ENCODE measurements at regions not wholly inside any gene's neighbourhood (a gene's known extent, or its start where the extent isn't known, plus 50 kb on each side); places are given as distances from the start of the nearest gene placed in this dataset.

- intact Hi-C loops (cut with DNase I; ENCODE audit: low total_unique reads), result no loop called here
- DNase-seq (ENCODE audit: low spot score in 2 of 2), result no peak
- no peak for TF ChIP-seq POLR2AphosphoS5 (IDR thresholded peaks at IDR 0.05)
- TF ChIP-seq CTCF (IDR thresholded peaks at IDR 0.05), result no peak
- no peak for TF ChIP-seq POLR2A (IDR thresholded peaks at IDR 0.05)
Measured at GRCh38 chr12:111211910-111212757, 156.8 kb downstream of the PHETA1 start.

GRCh38 chr12:111209811-111210210 is 159.1 kb downstream of the PHETA1 start:
- Histone ChIP-seq H3K9me3 (no peaks in the 10 kb centered on the region), H3K27ac (no peak overlapping the region), H3K4me3 (no peak overlapping the region), H3K36me3 (no peaks in the 10 kb centered on the region), H3K4me1 (no peaks in the 10 kb centered on the region), H3K27me3 (peaks cover 0 to 35% of the 10 kb centered on the region in 2 donors)
- DNase-seq (ENCODE audit: low spot score in 2 of 2), result no peak
- intact Hi-C loops (cut with DNase I; ENCODE audit: low total_unique reads), result no loop called here
- TF ChIP-seq POLR2AphosphoS5 (IDR thresholded peaks at IDR 0.05), result no peak
- no peak for TF ChIP-seq CTCF (IDR thresholded peaks at IDR 0.05)
- no peak for TF ChIP-seq POLR2A (IDR thresholded peaks at IDR 0.05)

More at GRCh38 chr12:111211910-111212757, 156.8 kb downstream of the PHETA1 start:
- Histone ChIP-seq H3K36me3 (no peaks in the 10 kb centered on the region), H3K9me3 (no peaks in the 10 kb centered on the region), H3K4me1 (no peaks in the 10 kb centered on the region), H3K27me3 (peaks cover 0 to 25% of the 10 kb centered on the region in 2 donors), H3K27ac (no peak overlapping the region), H3K4me3 (no peak overlapping the region)

GRCh38 chr12:111207761-111208160 is 161.1 kb downstream of the PHETA1 start:
- H3K9me3 ChIP-seq, result no peaks in the 10 kb centered on the region
- no peak overlapping the region for H3K27ac ChIP-seq
- no peak overlapping the region for H3K4me3 ChIP-seq
- peaks cover 0 to 50% of the 10 kb centered on the region in 2 donors for H3K27me3 ChIP-seq
- H3K36me3 ChIP-seq, result no peaks in the 10 kb centered on the region
- DNase-seq (ENCODE audit: low spot score in 2 of 2), result no peak
- intact Hi-C loops (cut with DNase I; ENCODE audit: low total_unique reads), result no loop called here
- H3K4me1 ChIP-seq, result no peaks in the 10 kb centered on the region
- TF ChIP-seq CTCF (IDR thresholded peaks at IDR 0.05), result no peak
- no peak for TF ChIP-seq POLR2A (IDR thresholded peaks at IDR 0.05)
- no peak for TF ChIP-seq POLR2AphosphoS5 (IDR thresholded peaks at IDR 0.05)

GRCh38 chr12:111204788-111205241 is 164.1 kb downstream of the PHETA1 start:
- TF ChIP-seq POLR2A (IDR thresholded peaks at IDR 0.05), result no peak
- Histone ChIP-seq H3K27me3 (peaks cover 0 to 61% of the 10 kb centered on the region in 2 donors), H3K27ac (no peak overlapping the region), H3K4me3 (no peak overlapping the region), H3K4me1 (no peaks in the 10 kb centered on the region), H3K36me3 (no peaks in the 10 kb centered on the region), H3K9me3 (no peaks in the 10 kb centered on the region)
- no peak for DNase-seq (ENCODE audit: low spot score in 2 of 2)
- intact Hi-C loops (cut with DNase I; ENCODE audit: low total_unique reads), result no loop called here

GRCh38 chr12:111203969-111204368 is 164.9 kb downstream of the PHETA1 start:
- no peak overlapping the region for H3K27ac ChIP-seq
- H3K9me3 ChIP-seq, result no peaks in the 10 kb centered on the region
- no peaks in the 10 kb centered on the region for H3K4me1 ChIP-seq
- intact Hi-C loops (cut with DNase I; ENCODE audit: low total_unique reads), result no loop called here
- DNase-seq (ENCODE audit: low spot score in 2 of 2), result no peak
- peaks cover 0 to 56% of the 10 kb centered on the region in 2 donors for H3K27me3 ChIP-seq
- TF ChIP-seq POLR2AphosphoS5 (IDR thresholded peaks at IDR 0.05) (no peak), CTCF (IDR thresholded peaks at IDR 0.05) (no peak), POLR2A (IDR thresholded peaks at IDR 0.05) (no peak)
- no peaks in the 10 kb centered on the region for H3K36me3 ChIP-seq
- no peak overlapping the region for H3K4me3 ChIP-seq

Measured in breast epithelium (tissue), 4 donors.